ENCODE measurements at regions not wholly inside any gene's neighbourhood (a gene's known extent, or its start where the extent isn't known, plus 50 kb on each side); places are given as distances from the start of the nearest gene placed in this dataset.
"Not testable (repeated sequence)": the region's sequence is repeated elsewhere in the genome, so short reads cannot be mapped to it uniquely, and the experiment has no call there.

GRCh38 chr7:153943457-153943856 is 108.7 kb upstream of the DPP6 start:
- no peak for TF ChIP-seq CTCF (IDR thresholded peaks at IDR 0.05)
- Mint-ChIP-seq H3K4me3 (ENCODE audit: unreplicated experiment) (no peak overlapping the region), H3K9me3 (ENCODE audit: unreplicated experiment) (peaks cover 65% of the 10 kb centered on the region), H3K4me1 (ENCODE audit: unreplicated experiment) (no peaks in the 10 kb centered on the region), H3K36me3 (ENCODE audit: unreplicated experiment) (no peaks in the 10 kb centered on the region), H3K27me3 (ENCODE audit: unreplicated experiment) (no peaks in the 10 kb centered on the region), H3K27ac (ENCODE audit: unreplicated experiment) (no peak overlapping the region)
- no peak for DNase-seq (ENCODE audit: extremely low spot score, unreplicated experiment)

GRCh38 chr7:153943861-153944260 is 108.3 kb upstream of the DPP6 start:
- no peak for TF ChIP-seq CTCF (IDR thresholded peaks at IDR 0.05)
- H3K4me3 Mint-ChIP-seq (ENCODE audit: unreplicated experiment): no peak overlapping the region
- no peaks in the 10 kb centered on the region for H3K36me3 Mint-ChIP-seq (ENCODE audit: unreplicated experiment)
- H3K27ac Mint-ChIP-seq (ENCODE audit: unreplicated experiment): no peak overlapping the region
- no peak for DNase-seq (ENCODE audit: extremely low spot score, unreplicated experiment)
- H3K27me3 Mint-ChIP-seq (ENCODE audit: unreplicated experiment): no peaks in the 10 kb centered on the region
- no peaks in the 10 kb centered on the region for H3K4me1 Mint-ChIP-seq (ENCODE audit: unreplicated experiment)
- peaks cover 64% of the 10 kb centered on the region for H3K9me3 Mint-ChIP-seq (ENCODE audit: unreplicated experiment)

GRCh38 chr7:153948060-153948459 is 104.1 kb upstream of the DPP6 start:
- peaks cover 73% of the 10 kb centered on the region for H3K9me3 Mint-ChIP-seq (ENCODE audit: unreplicated experiment)
- no peak overlapping the region for H3K27ac Mint-ChIP-seq (ENCODE audit: unreplicated experiment)
- H3K4me1 Mint-ChIP-seq (ENCODE audit: unreplicated experiment): no peaks in the 10 kb centered on the region
- no peak for DNase-seq (ENCODE audit: extremely low spot score, unreplicated experiment)
- H3K27me3 Mint-ChIP-seq (ENCODE audit: unreplicated experiment): no peaks in the 10 kb centered on the region
- no peak overlapping the region for H3K4me3 Mint-ChIP-seq (ENCODE audit: unreplicated experiment)
- no peaks in the 10 kb centered on the region for H3K36me3 Mint-ChIP-seq (ENCODE audit: unreplicated experiment)
- no peak for TF ChIP-seq CTCF (IDR thresholded peaks at IDR 0.05)

DNA sequence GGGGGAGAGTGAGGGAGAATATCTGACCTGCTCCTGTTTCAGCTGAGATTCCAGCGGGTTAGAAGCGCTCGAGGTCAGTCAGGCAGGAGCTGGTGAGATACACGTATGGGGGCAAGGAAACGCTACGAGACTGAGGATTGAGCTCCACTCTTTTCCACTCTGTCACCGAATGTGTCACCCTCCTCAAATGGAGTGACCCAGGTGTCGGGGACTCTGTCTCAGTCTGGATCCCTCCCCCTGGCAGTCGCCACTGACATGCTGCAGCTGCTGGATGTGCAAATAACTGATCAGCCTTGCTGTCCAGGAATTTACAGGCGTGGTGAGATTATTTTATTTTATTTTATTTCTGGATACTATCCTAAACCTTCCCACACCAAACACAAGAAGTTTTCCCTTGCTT is 100.9 kb upstream of the DPP6 start:
- Mint-ChIP-seq H3K4me1 (ENCODE audit: unreplicated experiment) (no peaks in the 10 kb centered on the region), H3K36me3 (ENCODE audit: unreplicated experiment) (no peaks in the 10 kb centered on the region), H3K27ac (ENCODE audit: unreplicated experiment) (no peak overlapping the region), H3K9me3 (ENCODE audit: unreplicated experiment) (peaks cover 63% of the 10 kb centered on the region), H3K4me3 (ENCODE audit: unreplicated experiment) (no peak overlapping the region), H3K27me3 (ENCODE audit: unreplicated experiment) (no peaks in the 10 kb centered on the region)
- no peak for TF ChIP-seq CTCF (IDR thresholded peaks at IDR 0.05)
- DNase-seq (ENCODE audit: extremely low spot score, unreplicated experiment): no peak

DNA sequence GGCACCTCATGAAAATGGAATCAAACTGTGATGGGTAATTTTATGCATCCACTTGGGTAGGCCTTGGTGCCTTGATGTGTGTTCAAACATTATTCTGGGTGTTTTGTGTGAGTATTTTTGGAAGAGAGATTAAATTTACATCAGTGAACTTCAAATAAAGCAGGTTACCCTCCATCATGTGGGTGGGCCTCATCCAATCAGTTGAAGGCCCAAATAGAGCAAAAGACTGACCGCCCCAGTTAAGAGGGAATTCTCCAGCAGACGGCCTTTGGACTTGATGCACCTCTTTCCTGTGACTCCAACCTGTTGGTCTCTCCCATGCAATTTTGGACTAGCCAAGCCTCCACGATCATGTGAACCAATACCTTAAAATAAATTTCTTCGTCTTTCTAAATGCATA is 97.7 kb upstream of the DPP6 start:
- Mint-ChIP-seq H3K27me3 (ENCODE audit: unreplicated experiment) (no peaks in the 10 kb centered on the region), H3K4me1 (ENCODE audit: unreplicated experiment) (no peaks in the 10 kb centered on the region), H3K9me3 (ENCODE audit: unreplicated experiment) (peaks cover 54% of the 10 kb centered on the region), H3K4me3 (ENCODE audit: unreplicated experiment) (no peak overlapping the region), H3K27ac (ENCODE audit: unreplicated experiment) (no peak overlapping the region), H3K36me3 (ENCODE audit: unreplicated experiment) (no peaks in the 10 kb centered on the region)
- no peak for TF ChIP-seq CTCF (IDR thresholded peaks at IDR 0.05)
- no peak for DNase-seq (ENCODE audit: extremely low spot score, unreplicated experiment)

DNA sequence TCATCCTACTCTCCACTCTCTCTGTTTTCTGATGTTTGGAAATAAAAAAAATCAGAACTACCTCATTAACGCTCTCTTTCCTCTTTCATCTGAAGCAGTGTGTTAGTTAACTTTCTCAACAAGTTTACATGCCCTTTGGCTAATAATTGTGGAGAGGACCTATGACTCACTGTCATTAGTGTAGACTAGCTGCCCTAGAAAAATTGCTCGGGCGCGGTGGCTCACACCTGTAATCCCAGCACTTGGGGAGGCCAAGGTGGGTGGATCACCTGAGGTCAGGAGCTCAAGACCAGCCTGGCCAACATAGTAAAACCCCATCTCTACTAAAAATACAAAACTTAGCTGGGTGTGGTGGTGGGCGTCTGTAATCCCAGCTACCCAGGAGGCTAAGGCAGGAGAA is 94.5 kb upstream of the DPP6 start:
- not testable (repeated sequence) for H3K27me3 Mint-ChIP-seq (ENCODE audit: unreplicated experiment); H3K4me3 Mint-ChIP-seq (ENCODE audit: unreplicated experiment); DNase-seq (ENCODE audit: extremely low spot score, unreplicated experiment); H3K4me1 Mint-ChIP-seq (ENCODE audit: unreplicated experiment); H3K36me3 Mint-ChIP-seq (ENCODE audit: unreplicated experiment); H3K27ac Mint-ChIP-seq (ENCODE audit: unreplicated experiment)
- peaks cover 41% of the 10 kb centered on the region for H3K9me3 Mint-ChIP-seq (ENCODE audit: unreplicated experiment)

DNA sequence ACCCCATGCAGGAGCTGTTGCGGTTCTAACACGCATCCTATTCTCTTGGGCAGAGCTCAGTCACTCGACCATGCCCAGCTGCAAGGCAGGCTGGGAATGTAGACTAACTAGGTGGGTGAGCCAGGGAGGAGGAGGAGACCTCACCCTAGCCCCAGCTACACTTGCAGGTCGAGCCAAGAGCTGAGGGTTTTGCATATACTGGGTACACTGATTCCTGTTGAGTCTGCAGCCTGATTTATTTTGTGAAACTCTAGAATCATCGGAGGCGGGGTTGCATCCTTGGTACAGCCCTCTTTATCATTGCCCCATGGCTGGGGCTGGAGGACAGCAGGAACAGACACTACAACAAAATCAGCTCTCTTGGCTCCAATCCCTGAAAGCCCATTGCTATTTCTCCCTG is 93.8 kb upstream of the DPP6 start:
- H3K4me1 Mint-ChIP-seq (ENCODE audit: unreplicated experiment); H3K4me3 Mint-ChIP-seq (ENCODE audit: unreplicated experiment); H3K27me3 Mint-ChIP-seq (ENCODE audit: unreplicated experiment); H3K27ac Mint-ChIP-seq (ENCODE audit: unreplicated experiment); H3K36me3 Mint-ChIP-seq (ENCODE audit: unreplicated experiment); DNase-seq (ENCODE audit: extremely low spot score, unreplicated experiment): not testable (repeated sequence)
- H3K9me3 Mint-ChIP-seq (ENCODE audit: unreplicated experiment): peaks cover 39% of the 10 kb centered on the region

GRCh38 chr7:153958789-153959188 is 93.4 kb upstream of the DPP6 start:
- not testable (repeated sequence) for H3K36me3 Mint-ChIP-seq (ENCODE audit: unreplicated experiment); H3K4me3 Mint-ChIP-seq (ENCODE audit: unreplicated experiment); H3K27me3 Mint-ChIP-seq (ENCODE audit: unreplicated experiment); H3K4me1 Mint-ChIP-seq (ENCODE audit: unreplicated experiment); DNase-seq (ENCODE audit: extremely low spot score, unreplicated experiment); H3K27ac Mint-ChIP-seq (ENCODE audit: unreplicated experiment)
- peaks cover 39% of the 10 kb centered on the region for H3K9me3 Mint-ChIP-seq (ENCODE audit: unreplicated experiment)

All from osteocyte (in vitro differentiated cells).